H1 (cell line): ENCODE measurements at regions not wholly inside any gene's neighbourhood (a gene's known extent, or its start where the extent isn't known, plus 50 kb on each side); places are given as distances from the start of the nearest gene placed in this dataset.

Experiments
- CTCF ChIA-PET: fragments of 300-600 bp; sonication (Branson Sonifier 250); formaldehyde crosslinking; loops from one replicate; lab custom pipeline; 2021; ENCODE audit not compliant: partially characterized antibody; lab: Charles Lee
- POLR2A ChIA-PET: fragments of 300-600 bp; sonication (Branson Sonifier 250); formaldehyde crosslinking; loops from one replicate; lab custom pipeline; 2021; ENCODE audit warnings: inconsistent platforms; ENCODE audit not compliant: partially characterized antibody; lab: Charles Lee
- DNase-seq, 2 experiments: peaks; one replicate each; pipeline versions ENCODE4 v3.0.0 to v3.0.0-alpha.2; 2010 to 2022; ENCODE audit warnings: low spot score in 2 of 2, low read depth in 1 of 2, mixed read lengths in 1 of 2
- FAIRE-seq: peaks from 2 replicates; lab custom pipeline; 2011; peaks lifted over from hg19 to GRCh38; lab: Jason Lieb, UNC
- H2AFZ ChIP-seq: 2 replicates; pipeline ENCODE4 v1.8.1; 2012; ENCODE audit warnings: low read length, inconsistent platforms
- H2AK5ac ChIP-seq: 2 replicates; pipeline ENCODE4 v1.6.1; 2013; ENCODE audit warnings: low read depth, low read length
- H2BK120ac ChIP-seq: replicated peaks from 2 replicates; pipeline ENCODE3; 2013; ENCODE audit warnings: low read depth, low read length, inconsistent platforms
- H2BK12ac ChIP-seq: 2 replicates; pipeline ENCODE4 v1.6.1; 2013; ENCODE audit warnings: low read depth, low read length
- H2BK15ac ChIP-seq: 2 replicates; pipeline ENCODE4 v1.6.1; 2013; ENCODE audit warnings: low read length
- H2BK20ac ChIP-seq: 2 replicates; pipeline ENCODE4 v1.6.1; 2013; ENCODE audit warnings: low read length
- H2BK5ac ChIP-seq: 2 replicates; pipeline ENCODE4 v1.6.1; 2013; ENCODE audit warnings: low read depth, low read length
- H3K14ac ChIP-seq: 2 replicates; pipeline ENCODE4 v1.6.1; 2013; ENCODE audit warnings: inconsistent platforms; ENCODE audit not compliant: insufficient read length
- H3K18ac ChIP-seq: 2 replicates; pipeline ENCODE4 v1.6.1; 2013; ENCODE audit warnings: low read length; ENCODE audit errors: extremely low read depth
- H3K23ac ChIP-seq: 2 replicates; pipeline ENCODE4 v1.6.1; 2013; ENCODE audit warnings: inconsistent platforms; ENCODE audit not compliant: insufficient read length
- H3K23me2 ChIP-seq: 2 replicates; pipeline ENCODE4 v1.6.1; 2013; ENCODE audit warnings: low read depth, low read length
- H3K27ac ChIP-seq: 2 replicates; pipeline ENCODE4 v1.6.1; 2011; ENCODE audit warnings: low read depth, low read length, inconsistent platforms
- H3K27me3 ChIP-seq, 4 experiments: replicated peaks in 1 of 4; 1 replicate in 1 of 4; 2 replicates in 3 of 4; pipeline versions ENCODE4 v1.6.1 to v1.8.1; 2011 to 2013; ENCODE audit warnings: low read length in 3 of 4, mild to moderate bottlenecking in 3 of 4, inconsistent platforms in 2 of 4, mixed read lengths in 2 of 4, moderate library complexity in 1 of 4; ENCODE audit not compliant: control insufficient read depth in 3 of 4, insufficient read depth in 3 of 4; ENCODE audit errors: extremely low read depth in 1 of 4
- H3K36me3 ChIP-seq, 4 experiments: 2 replicates each; pipeline versions ENCODE4 v1.6.1 to v1.8.1; 2011 to 2013; ENCODE audit warnings: mild to moderate bottlenecking in 4 of 4, low read length in 3 of 4, moderate library complexity in 2 of 4, control low read depth in 1 of 4, inconsistent platforms in 1 of 4; ENCODE audit not compliant: insufficient read depth in 4 of 4, control insufficient read depth in 2 of 4
- H3K4ac ChIP-seq: replicated peaks from 2 replicates; pipeline ENCODE3; 2013; ENCODE audit warnings: low read length, low read depth, mixed read lengths, inconsistent platforms; ENCODE audit not compliant: insufficient read length
- H3K4me1 ChIP-seq, 4 experiments: replicated peaks in 1 of 4; 1 replicate in 1 of 4; 2 replicates in 3 of 4; pipeline versions ENCODE4 v1.6.1 to v1.8.1; 2011 to 2013; ENCODE audit warnings: low read length in 3 of 4, inconsistent platforms in 2 of 4, mixed read lengths in 1 of 4; ENCODE audit not compliant: insufficient read depth in 4 of 4, control insufficient read depth in 3 of 4
- H3K4me2 ChIP-seq, 2 experiments: 2 replicates each; pipeline versions ENCODE4 v1.6.1 to v1.8.1; 2011 to 2013; ENCODE audit warnings: low read depth in 2 of 2, low read length in 2 of 2, control low read depth in 1 of 2, inconsistent platforms in 1 of 2, mild to moderate bottlenecking in 1 of 2; ENCODE audit not compliant: insufficient read depth in 1 of 2
- H3K4me3 ChIP-seq, 4 experiments: fragments of 200-600, 300-600 bp in 1 of 4; sonication (generic), shearing (Covaris generic), sonication (Bioruptor Twin) in 1 of 4; 2 replicates each; pipeline versions ENCODE4 v1.5.1 to v1.8.1; 2011 to 2016; ENCODE audit warnings: low read length in 4 of 4, low read depth in 3 of 4, control low read depth in 2 of 4, inconsistent platforms in 2 of 4, mild to moderate bottlenecking in 2 of 4, mixed read lengths in 1 of 4, moderate library complexity in 1 of 4; ENCODE audit not compliant: insufficient read depth in 2 of 4; ENCODE audit errors: extremely low read depth in 1 of 4
- H3K56ac ChIP-seq: replicated peaks from 2 replicates; pipeline ENCODE3; 2013; ENCODE audit warnings: low read depth, mild to moderate bottlenecking, mixed read lengths, low read length, inconsistent platforms; ENCODE audit not compliant: insufficient read length
- H3K79me1 ChIP-seq: 2 replicates; pipeline ENCODE4 v1.6.1; 2013; ENCODE audit warnings: low read depth, low read length, control low read depth
- H3K79me2 ChIP-seq, 2 experiments: 2 replicates each; pipeline versions ENCODE4 v1.6.1 to v1.8.1; 2012 to 2013; ENCODE audit warnings: low read length in 2 of 2, mild to moderate bottlenecking in 2 of 2, inconsistent platforms in 1 of 2; ENCODE audit not compliant: insufficient read depth in 2 of 2, control insufficient read depth in 1 of 2
- H3K9ac ChIP-seq, 4 experiments: replicated peaks in 1 of 4; 1 replicate in 1 of 4; 2 replicates in 3 of 4; pipeline versions ENCODE4 v1.6.1 to v1.8.1; 2011 to 2013; ENCODE audit warnings: low read depth in 3 of 4, low read length in 3 of 4, control low read depth in 2 of 4, mild to moderate bottlenecking in 2 of 4, moderate library complexity in 2 of 4, inconsistent platforms in 1 of 4; ENCODE audit errors: extremely low read depth in 1 of 4
- H3K9me3 ChIP-seq, 2 experiments: 2 replicates each; pipeline versions ENCODE4 v1.6.1 to v1.8.1; 2012 to 2013; ENCODE audit warnings: mild to moderate bottlenecking in 2 of 2, moderate library complexity in 2 of 2, control low read depth in 1 of 2, inconsistent platforms in 1 of 2, low read depth in 1 of 2, low read length in 1 of 2, mixed read lengths in 1 of 2; ENCODE audit not compliant: insufficient read depth in 2 of 2
- H4K20me1 ChIP-seq, 2 experiments: replicated peaks in 1 of 2; 2 replicates each; pipeline versions ENCODE3 to v1.8.1; 2011 to 2013; ENCODE audit warnings: inconsistent platforms in 2 of 2, low read length in 2 of 2, mild to moderate bottlenecking in 1 of 2; ENCODE audit not compliant: insufficient read depth in 2 of 2, control insufficient read depth in 1 of 2
- H4K5ac ChIP-seq: 2 replicates; pipeline ENCODE4 v1.6.1; 2013; ENCODE audit warnings: low read length, low read depth, mixed read lengths, inconsistent platforms; ENCODE audit not compliant: insufficient read length
- H4K8ac ChIP-seq: 2 replicates; pipeline ENCODE4 v1.8.0; 2013; ENCODE audit warnings: mild to moderate bottlenecking, moderate library complexity, low read length, inconsistent platforms; ENCODE audit not compliant: insufficient read depth; ENCODE audit errors: extremely low read depth
- H4K91ac ChIP-seq: replicated peaks from 2 replicates; pipeline ENCODE3; 2013; ENCODE audit warnings: low read length, mixed read lengths, inconsistent platforms; ENCODE audit not compliant: insufficient read length
- ATF2 ChIP-seq: IDR thresholded peaks from 2 replicates; pipeline ENCODE4 v1.6.1; 2012; ENCODE audit warnings: low read length, inconsistent platforms
- CTBP2 ChIP-seq: IDR thresholded peaks from 2 replicates; pipeline ENCODE4 v1.7.0; 2011; ENCODE audit warnings: borderline replicate concordance, mild to moderate bottlenecking, moderate library complexity, mixed read lengths, low read length; ENCODE audit not compliant: insufficient read depth, insufficient read length
- CTCF ChIP-seq, 3 experiments: IDR thresholded peaks; 1 replicate in 2 of 3; 2 replicates in 1 of 3; pipeline versions ENCODE4 v1.5.1 to v1.6.1; 2011; ENCODE audit warnings: low read length in 3 of 3, mild to moderate bottlenecking in 3 of 3, inconsistent platforms in 2 of 3, low read depth in 1 of 3, moderate library complexity in 1 of 3; ENCODE audit not compliant: insufficient read depth in 1 of 3; ENCODE audit errors: control extremely low read depth in 1 of 3
- HDAC2 ChIP-seq, 2 experiments: fragments of 300-600 bp in 1 of 2; sonication (generic) in 1 of 2; IDR thresholded peaks; 2 replicates each; pipeline ENCODE4 v1.6.1; 2011 to 2012; ENCODE audit warnings: low read depth in 2 of 2, low read length in 2 of 2, mild to moderate bottlenecking in 2 of 2, moderate library complexity in 2 of 2, borderline replicate concordance in 1 of 2, inconsistent platforms in 1 of 2
- JUND ChIP-seq: IDR thresholded peaks from 2 replicates; pipeline ENCODE4 v1.6.1; 2011; ENCODE audit warnings: mild to moderate bottlenecking, improper control_type of control experiment, low read length
- MAFK ChIP-seq: IDR thresholded peaks from 2 replicates; pipeline ENCODE4 v1.6.1; 2012; ENCODE audit warnings: low read depth, mild to moderate bottlenecking, improper control_type of control experiment, low read length
- RFX5 ChIP-seq: IDR thresholded peaks from 2 replicates; pipeline ENCODE4 v1.6.1; 2011; ENCODE audit warnings: low read depth, low read length, improper control_type of control experiment, borderline replicate concordance
- SIRT6 ChIP-seq: IDR thresholded peaks from one replicate; pipeline ENCODE4 v1.7.1; 2012; ENCODE audit warnings: low read length, inconsistent platforms
- SRF ChIP-seq: IDR thresholded peaks from 2 replicates; pipeline ENCODE4 v1.6.1; 2011; ENCODE audit warnings: mild to moderate bottlenecking, low read depth, low read length, moderate library complexity
- TAF7 ChIP-seq: optimal IDR thresholded peaks from 2 replicates; pipeline ENCODE3; 2011; ENCODE audit warnings: low read depth, mild to moderate bottlenecking, inconsistent platforms, low read length, moderate library complexity, borderline replicate concordance
- WGBS, 2 experiments: shearing (Covaris generic) in 1 of 2; methylation state at CpG; one replicate each; pipeline versions ENCODE4 v1.1.6 to v1.1.7; 2013 to 2015; ENCODE audit warnings: low lambda C conversion rate in 2 of 2, mixed read lengths in 2 of 2, inconsistent platforms in 1 of 2, low coverage in 1 of 2, missing lambda C conversion rate in 1 of 2; ENCODE audit not compliant: insufficient replicate concordance in 2 of 2, insufficient coverage in 1 of 2, insufficient read length in 1 of 2; ENCODE audit errors: extremely low coverage in 1 of 2, missing lambda C conversion rate in 1 of 2; 5-methylcytosine and 5-hydroxymethylcytosine counted together

GRCh38 chr6:51271615-51272014 lies 452.9 kb downstream of the TFAP2B start:
- no peaks in the 10 kb centered on the region for H3K23me2 ChIP-seq
- H2BK12ac ChIP-seq: no peak overlapping the region
- no peak overlapping the region for H2AK5ac ChIP-seq
- H2AFZ ChIP-seq: no peak overlapping the region
- no peak overlapping the region for H3K4ac ChIP-seq
- no peak overlapping the region for H4K5ac ChIP-seq
- no peaks in the 10 kb centered on the region for H3K4me1 ChIP-seq
- POLR2A ChIA-PET: no interaction called here
- H3K23ac ChIP-seq: no peak overlapping the region
- no peak overlapping the region for H3K9ac ChIP-seq
- DNase-seq (no peak), FAIRE-seq (no peak)
- H2BK20ac ChIP-seq: no peak overlapping the region
- H3K36me3 ChIP-seq: no peaks in the 10 kb centered on the region
- CTCF ChIA-PET: no interaction called here
- no peak overlapping the region for H3K4me2 ChIP-seq
- H3K4me3 ChIP-seq: no peak overlapping the region
- no peak overlapping the region for H3K56ac ChIP-seq
- WGBS, 2 experiments: 59% methylated on average over 1 of the region's 1 CpG; no CpG with 5 or more reads in 1 of the 2 experiments
- no peaks in the 10 kb centered on the region for H3K9me3 ChIP-seq
- H4K20me1 ChIP-seq: peaks cover 0 to 2% of the 10 kb centered on the region in 2 experiments
- no peak overlapping the region for H2BK15ac ChIP-seq
- H4K8ac ChIP-seq: no peak overlapping the region
- no peak overlapping the region for H3K18ac ChIP-seq
- no peak overlapping the region for H2BK5ac ChIP-seq
- no peaks in the 10 kb centered on the region for H3K79me1 ChIP-seq
- no peak overlapping the region for H4K91ac ChIP-seq
- H3K27ac ChIP-seq: no peak overlapping the region
- H3K14ac ChIP-seq: no peak overlapping the region
- H3K79me2 ChIP-seq: no peaks in the 10 kb centered on the region
- H3K27me3 ChIP-seq: no peaks in the 10 kb centered on the region
- no peak overlapping the region for H2BK120ac ChIP-seq
- no peak for TF ChIP-seq HDAC2 (IDR thresholded peaks at IDR 0.05; ENCODE audit: borderline replicate concordance in 1 of 2, low read depth in 2 of 2, low read length in 2 of 2)
- no peak for TF ChIP-seq TAF7
- TF ChIP-seq SRF: no peak
- TF ChIP-seq JUND: no peak
- TF ChIP-seq RFX5: no peak
- no peak for TF ChIP-seq SIRT6
- no peak for TF ChIP-seq MAFK
- no peak for TF ChIP-seq ATF2
- no peak for TF ChIP-seq CTCF (IDR thresholded peaks at IDR 0.05; ENCODE audit: control extremely low read depth in 1 of 3, insufficient read depth in 1 of 3, low read depth in 1 of 3, low read length in 3 of 3)
- no peak for TF ChIP-seq CTBP2
